Mammary epithelial cell (primary cell): ENCODE measurements at regions not wholly inside any gene's neighbourhood (a gene's known extent, or its start where the extent isn't known, plus 50 kb on each side); places are given as distances from the start of the nearest gene placed in this dataset.

Experiments
- CTCF ChIP-seq, 2 donors: IDR thresholded peaks in 1 of 2; conservative IDR thresholded peaks in 1 of 2; 2 replicates each; pipeline ENCODE4 v1.5.1; 2011 to 2012; ENCODE audit warnings: inconsistent platforms in 2 of 2, low read length in 2 of 2, mild to moderate bottlenecking in 2 of 2, control low read depth in 1 of 2, low read depth in 1 of 2; ENCODE audit not compliant: insufficient read depth in 1 of 2; ENCODE audit errors: extremely low read depth in 1 of 2
- EZH2 ChIP-seq: IDR thresholded peaks from 2 replicates; pipeline ENCODE4 v1.6.1; 2012; ENCODE audit warnings: low read length, inconsistent platforms, borderline replicate concordance

DNA sequence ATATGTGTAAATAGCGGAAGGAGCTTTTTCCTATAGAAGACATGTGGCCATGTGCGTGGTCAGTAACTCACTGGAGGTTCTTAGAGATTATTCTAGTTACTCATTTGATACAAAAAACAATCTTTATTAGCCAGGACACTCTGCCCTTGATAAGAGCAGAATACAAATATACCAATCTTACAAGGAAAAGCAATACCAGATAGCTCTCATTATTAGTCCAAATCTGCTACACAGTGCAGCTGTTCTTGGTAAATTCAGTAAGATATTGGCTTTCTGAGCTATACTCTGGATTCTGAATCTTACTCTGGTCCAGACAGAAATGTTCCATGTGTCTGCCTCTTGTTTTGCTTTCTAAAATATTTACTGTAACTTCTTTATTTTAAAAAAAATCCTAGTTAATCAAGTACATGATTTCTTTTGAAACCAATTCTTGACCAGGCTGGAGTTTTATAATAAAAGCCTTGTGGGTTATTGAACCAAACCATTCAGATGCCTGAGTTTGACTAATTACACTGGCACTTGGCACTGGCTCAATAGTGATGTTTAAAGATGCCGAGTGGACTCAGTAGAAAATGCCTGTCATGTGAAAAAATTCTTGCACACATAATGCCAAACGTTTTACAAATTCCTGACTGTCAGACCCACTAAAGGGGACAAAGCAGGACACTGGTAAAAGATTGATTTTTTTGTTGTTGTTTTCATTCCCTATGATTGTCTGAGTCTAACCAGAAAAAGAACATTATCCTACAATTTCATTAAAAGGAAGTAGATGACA is 242.8 kb upstream of the TCF21 start:
- TF ChIP-seq CTCF (conservative IDR thresholded peaks at IDR 0.05 in 1 of 2, IDR thresholded peaks at IDR 0.05 in 1 of 2; ENCODE audit: extremely low read depth in 1 of 2, insufficient read depth in 1 of 2, low read depth in 1 of 2, low read length in 2 of 2) (no peak), EZH2 (no peak)
